Right lobe of liver (tissue), 4 donors: ENCODE measurements at regions not wholly inside any gene's neighbourhood (a gene's known extent, or its start where the extent isn't known, plus 50 kb on each side); places are given as distances from the start of the nearest gene placed in this dataset.

ENCODE experiments used
- POLR2A ChIP-seq: fragments of 450-650 bp; IDR thresholded peaks from one replicate; pipeline ENCODE4 v1.6.1; 2017; ENCODE audit warnings: antibody characterized with exemption, mild to moderate bottlenecking
- TF ChIP-seq, protein P1 (sequence below), 4 donors: fragments of 200-600 bp in 3 of 4; fragments of 450-650 bp in 1 of 4; IDR thresholded peaks; one replicate each; pipeline versions ENCODE4 v1.5.1 to v1.8.0; 2016 to 2022; ENCODE audit warnings: antibody characterized with exemption in 4 of 4, mild to moderate bottlenecking in 2 of 4
- donor health status: DM: no; HTN: no; CAD: no.
- donor health status: DM: no; HTN: no; CAD: no.
- donor health status: DM: no; HTN: yes; CAD: no.

- TF ChIP-seq, protein P1, sequence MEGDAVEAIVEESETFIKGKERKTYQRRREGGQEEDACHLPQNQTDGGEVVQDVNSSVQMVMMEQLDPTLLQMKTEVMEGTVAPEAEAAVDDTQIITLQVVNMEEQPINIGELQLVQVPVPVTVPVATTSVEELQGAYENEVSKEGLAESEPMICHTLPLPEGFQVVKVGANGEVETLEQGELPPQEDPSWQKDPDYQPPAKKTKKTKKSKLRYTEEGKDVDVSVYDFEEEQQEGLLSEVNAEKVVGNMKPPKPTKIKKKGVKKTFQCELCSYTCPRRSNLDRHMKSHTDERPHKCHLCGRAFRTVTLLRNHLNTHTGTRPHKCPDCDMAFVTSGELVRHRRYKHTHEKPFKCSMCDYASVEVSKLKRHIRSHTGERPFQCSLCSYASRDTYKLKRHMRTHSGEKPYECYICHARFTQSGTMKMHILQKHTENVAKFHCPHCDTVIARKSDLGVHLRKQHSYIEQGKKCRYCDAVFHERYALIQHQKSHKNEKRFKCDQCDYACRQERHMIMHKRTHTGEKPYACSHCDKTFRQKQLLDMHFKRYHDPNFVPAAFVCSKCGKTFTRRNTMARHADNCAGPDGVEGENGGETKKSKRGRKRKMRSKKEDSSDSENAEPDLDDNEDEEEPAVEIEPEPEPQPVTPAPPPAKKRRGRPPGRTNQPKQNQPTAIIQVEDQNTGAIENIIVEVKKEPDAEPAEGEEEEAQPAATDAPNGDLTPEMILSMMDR (IDR thresholded peaks at IDR 0.05) = no peak
- no peak for TF ChIP-seq POLR2A
Observed at GRCh38 chr3:59680919-59681318, 631.1 kb upstream of the CFAP20DC start.
